ENCODE measurements at regions not wholly inside any gene's neighbourhood (a gene's known extent, or its start where the extent isn't known, plus 50 kb on each side); places are given as distances from the start of the nearest gene placed in this dataset.

- Histone ChIP-seq H3K4me1 (ENCODE audit: low read depth) (no peaks in the 10 kb centered on the region), H3K36me3 (no peaks in the 10 kb centered on the region), H3K9me3 (ENCODE audit: low read depth) (no peaks in the 10 kb centered on the region), H3K27me3 (no peaks in the 10 kb centered on the region), H3K27ac (no peak overlapping the region), H3K4me3 (no peak overlapping the region)
- DNase-seq (ENCODE audit: low read depth in 1 of 2, low spot score in 1 of 2), result no peak
- TF ChIP-seq, protein P1, sequence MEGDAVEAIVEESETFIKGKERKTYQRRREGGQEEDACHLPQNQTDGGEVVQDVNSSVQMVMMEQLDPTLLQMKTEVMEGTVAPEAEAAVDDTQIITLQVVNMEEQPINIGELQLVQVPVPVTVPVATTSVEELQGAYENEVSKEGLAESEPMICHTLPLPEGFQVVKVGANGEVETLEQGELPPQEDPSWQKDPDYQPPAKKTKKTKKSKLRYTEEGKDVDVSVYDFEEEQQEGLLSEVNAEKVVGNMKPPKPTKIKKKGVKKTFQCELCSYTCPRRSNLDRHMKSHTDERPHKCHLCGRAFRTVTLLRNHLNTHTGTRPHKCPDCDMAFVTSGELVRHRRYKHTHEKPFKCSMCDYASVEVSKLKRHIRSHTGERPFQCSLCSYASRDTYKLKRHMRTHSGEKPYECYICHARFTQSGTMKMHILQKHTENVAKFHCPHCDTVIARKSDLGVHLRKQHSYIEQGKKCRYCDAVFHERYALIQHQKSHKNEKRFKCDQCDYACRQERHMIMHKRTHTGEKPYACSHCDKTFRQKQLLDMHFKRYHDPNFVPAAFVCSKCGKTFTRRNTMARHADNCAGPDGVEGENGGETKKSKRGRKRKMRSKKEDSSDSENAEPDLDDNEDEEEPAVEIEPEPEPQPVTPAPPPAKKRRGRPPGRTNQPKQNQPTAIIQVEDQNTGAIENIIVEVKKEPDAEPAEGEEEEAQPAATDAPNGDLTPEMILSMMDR (IDR thresholded peaks at IDR 0.05; ENCODE audit: low read depth, low read length), result no peak
Measured at GRCh38 chr16:17619261-17619660, 148.5 kb upstream of the XYLT1 start.

DNA sequence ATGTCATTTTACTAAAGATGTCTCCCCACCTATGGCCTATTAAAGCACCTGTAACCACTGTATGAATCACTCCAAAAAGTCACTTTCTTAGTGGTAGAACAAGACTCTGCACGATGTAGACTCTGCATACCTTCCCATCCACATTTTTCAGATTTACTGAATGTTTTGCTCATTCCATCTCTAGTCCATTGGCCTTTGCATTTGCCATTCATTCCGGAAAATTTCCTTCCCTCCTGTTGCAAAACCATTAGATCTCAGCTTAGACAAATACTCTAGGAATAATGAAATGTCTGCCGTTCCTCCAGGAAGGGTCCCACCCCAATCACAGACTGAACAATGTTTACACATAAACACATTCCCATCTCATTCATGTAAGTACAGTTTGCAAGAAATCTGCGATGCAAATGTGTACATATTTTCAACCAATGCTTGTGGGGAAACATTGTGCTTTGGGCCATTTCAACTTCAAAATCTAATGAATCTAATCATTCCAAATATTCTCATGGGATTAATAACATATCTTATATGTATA is 146.3 kb upstream of the XYLT1 start:
- H3K4me1 ChIP-seq (ENCODE audit: low read depth), result no peaks in the 10 kb centered on the region
- no peaks in the 10 kb centered on the region for H3K9me3 ChIP-seq (ENCODE audit: low read depth)
- no peak for DNase-seq (ENCODE audit: low read depth in 1 of 2, low spot score in 1 of 2)
- no peak overlapping the region for H3K27ac ChIP-seq
- H3K36me3 ChIP-seq, result no peaks in the 10 kb centered on the region
- no peak overlapping the region for H3K4me3 ChIP-seq
- TF ChIP-seq, protein P1 (IDR thresholded peaks at IDR 0.05; ENCODE audit: low read depth, low read length), result no peak
- H3K27me3 ChIP-seq, result no peaks in the 10 kb centered on the region

DNA sequence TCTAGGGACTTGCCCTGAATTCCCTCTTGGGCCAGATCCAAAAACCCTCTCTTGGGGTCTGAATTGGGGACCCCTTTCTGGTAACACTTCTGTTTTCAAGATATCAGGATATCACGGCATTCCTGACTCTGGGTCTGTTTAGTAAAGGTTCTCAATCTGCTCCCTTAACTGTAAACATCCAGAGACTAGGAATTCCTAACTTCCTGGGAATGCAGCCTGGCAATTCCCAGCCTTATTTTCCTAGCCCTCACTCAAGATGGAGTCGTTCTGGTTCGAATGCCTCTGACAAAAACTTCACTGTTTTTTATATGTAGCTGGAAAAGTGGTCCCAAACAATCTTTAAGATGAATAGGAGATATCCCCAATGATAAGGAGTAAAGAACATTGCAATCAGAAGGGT is 141.6 kb upstream of the XYLT1 start:
- TF ChIP-seq, protein P1 (IDR thresholded peaks at IDR 0.05; ENCODE audit: low read depth, low read length), result no peak
- DNase-seq (ENCODE audit: low read depth in 1 of 2, low spot score in 1 of 2), result no peak
- Histone ChIP-seq H3K4me3 (no peak overlapping the region), H3K27ac (no peak overlapping the region), H3K9me3 (ENCODE audit: low read depth) (no peaks in the 10 kb centered on the region), H3K27me3 (no peaks in the 10 kb centered on the region), H3K36me3 (no peaks in the 10 kb centered on the region), H3K4me1 (ENCODE audit: low read depth) (no peaks in the 10 kb centered on the region)

- Histone ChIP-seq H3K27ac (no peak overlapping the region), H3K27me3 (no peaks in the 10 kb centered on the region), H3K9me3 (ENCODE audit: low read depth) (no peaks in the 10 kb centered on the region), H3K36me3 (no peaks in the 10 kb centered on the region), H3K4me3 (no peak overlapping the region), H3K4me1 (ENCODE audit: low read depth) (no peaks in the 10 kb centered on the region)
- TF ChIP-seq, protein P1 (IDR thresholded peaks at IDR 0.05; ENCODE audit: low read depth, low read length), result no peak
- no peak for DNase-seq (ENCODE audit: low read depth in 1 of 2, low spot score in 1 of 2)
Measured at GRCh38 chr16:17607609-17608008, 136.8 kb upstream of the XYLT1 start.

DNA sequence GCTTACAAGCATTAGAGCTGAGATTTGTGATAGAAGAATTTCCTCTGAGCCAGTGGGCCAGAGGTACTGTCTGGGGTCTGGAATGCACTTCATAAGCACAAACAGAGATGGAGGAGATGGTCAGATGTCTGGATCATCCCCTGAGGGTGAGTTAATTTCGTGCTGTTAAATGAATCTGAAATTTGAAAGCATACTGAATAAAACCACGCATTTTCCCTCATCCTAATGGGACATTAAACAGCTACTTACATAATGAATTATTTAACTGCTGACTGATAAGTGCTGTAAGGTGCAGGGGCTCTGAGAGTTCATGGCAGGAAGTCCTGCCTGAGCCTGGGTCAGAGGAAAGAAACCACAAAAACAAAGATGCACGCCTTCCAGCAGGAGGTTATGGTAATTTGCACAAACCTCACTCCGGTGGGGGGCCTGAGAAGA is 136.3 kb upstream of the XYLT1 start:
- H3K27me3 ChIP-seq, result no peaks in the 10 kb centered on the region
- no peak for DNase-seq (ENCODE audit: low read depth in 1 of 2, low spot score in 1 of 2)
- H3K36me3 ChIP-seq, result no peaks in the 10 kb centered on the region
- no peak overlapping the region for H3K4me3 ChIP-seq
- H3K4me1 ChIP-seq (ENCODE audit: low read depth), result no peaks in the 10 kb centered on the region
- TF ChIP-seq, protein P1 (IDR thresholded peaks at IDR 0.05; ENCODE audit: low read depth, low read length), result no peak
- H3K9me3 ChIP-seq (ENCODE audit: low read depth), result no peaks in the 10 kb centered on the region
- no peak overlapping the region for H3K27ac ChIP-seq

DNA sequence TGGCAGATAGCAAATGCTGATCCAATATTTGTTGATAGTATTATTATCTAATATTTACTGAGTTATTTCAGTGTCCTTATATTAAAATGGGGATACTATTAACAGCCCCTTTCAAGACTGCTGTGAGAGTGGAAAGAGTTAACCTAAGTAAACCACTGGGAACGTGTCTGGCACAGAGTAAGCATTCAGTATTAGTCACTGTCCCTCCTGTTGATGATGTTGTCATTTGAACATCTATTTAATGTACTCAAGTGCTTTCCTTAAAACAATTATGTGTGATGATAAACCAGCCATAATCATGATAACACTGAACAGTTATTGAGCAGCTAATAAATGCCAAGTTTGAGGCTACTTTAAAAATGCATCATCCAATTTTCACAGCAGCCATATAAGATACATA is 135.7 kb upstream of the XYLT1 start:
- TF ChIP-seq, protein P1 (IDR thresholded peaks at IDR 0.05; ENCODE audit: low read depth, low read length), result no peak
- no peak for DNase-seq (ENCODE audit: low read depth in 1 of 2, low spot score in 1 of 2)
- H3K36me3 ChIP-seq, result no peaks in the 10 kb centered on the region
- H3K4me3 ChIP-seq, result no peak overlapping the region
- H3K4me1 ChIP-seq (ENCODE audit: low read depth), result no peaks in the 10 kb centered on the region
- no peaks in the 10 kb centered on the region for H3K9me3 ChIP-seq (ENCODE audit: low read depth)
- no peaks in the 10 kb centered on the region for H3K27me3 ChIP-seq
- no peak overlapping the region for H3K27ac ChIP-seq
